A549 (cell line): ENCODE measurements at regions not wholly inside any gene's neighbourhood (a gene's known extent, or its start where the extent isn't known, plus 50 kb on each side); places are given as distances from the start of the nearest gene placed in this dataset.

Source experiments
- ATAC-seq, 2 experiments: fragments of 200-7000 bp in 1 of 2; fragments of >200 bp in 1 of 2; cut with Nextera tagmentation in 1 of 2; cut with Tn5 transposase in 1 of 2; 3 replicates each; pipeline versions ENCODE4 v1.8.0 to v1.9.1; 2018 to 2020; ENCODE audit warnings: mild to moderate bottlenecking in 1 of 2, moderate library complexity in 1 of 2
- CTCF ChIA-PET: fragments of 300-600 bp; sonication (Branson Sonifier 250); formaldehyde crosslinking; extraction: SDS; loops from one replicate; lab custom pipeline; 2021; ENCODE audit warnings: antibody characterized with exemption, inconsistent platforms; lab: Yijun Ruan, JAX
- POLR2A ChIA-PET: fragments of 350-600 bp; formaldehyde crosslinking; extraction: SDS; loops from one replicate; lab custom pipeline; 2021; ENCODE audit warnings: antibody characterized with exemption, inconsistent platforms; lab: Yijun Ruan, JAX
- DNase-seq, 2 experiments: peaks; one replicate each; pipeline versions ENCODE4 v3.0.0 to v3.0.0-alpha.2; 2011 to 2016; ENCODE audit warnings: low read depth in 1 of 2, low spot score in 1 of 2
- FAIRE-seq: peaks from 2 replicates; lab custom pipeline; 2011; peaks lifted over from hg19 to GRCh38; lab: Jason Lieb, UNC
- H3K27ac ChIP-seq, 2 experiments: fragments of >200 bp; sonication (Bioruptor Twin); formaldehyde crosslinking; 3 replicates each; pipeline ENCODE4 v1.5.1; 2016 to 2017
- H3K4me1 ChIP-seq: fragments of >200 bp; sonication (Bioruptor Twin); formaldehyde crosslinking; 3 replicates; pipeline ENCODE4 v1.6.1; 2016
- H3K4me2 ChIP-seq: fragments of >200 bp; sonication (Bioruptor Twin); formaldehyde crosslinking; 3 replicates; pipeline ENCODE4 v1.6.1; 2016
- H3K4me3 ChIP-seq: fragments of >200 bp; sonication (Bioruptor Twin); formaldehyde crosslinking; 3 replicates; pipeline ENCODE4 v1.5.1; 2016
- H3K9me3 ChIP-seq: fragments of >200 bp; sonication (Bioruptor Twin); formaldehyde crosslinking; 3 replicates; pipeline ENCODE4 v1.6.1; 2016
- ATOH8 ChIP-seq: fragments of 250-450 bp; sonication (Bioruptor Pico); IDR thresholded peaks from 2 replicates; pipeline ENCODE4 v1.5.0; 2020; ENCODE audit warnings: low read depth, mild to moderate bottlenecking, moderate library complexity
- BCL3 ChIP-seq: fragments of >200 bp; sonication (Bioruptor Twin); formaldehyde crosslinking; IDR thresholded peaks from 3 replicates; pipeline ENCODE4 v1.6.1; 2016
- CBX2 ChIP-seq: fragments of 200-600 bp; sonication (generic); IDR thresholded peaks from 2 replicates; pipeline ENCODE4 v1.6.1; 2016; ENCODE audit warnings: low read depth, mild to moderate bottlenecking, borderline replicate concordance
- CTCF ChIP-seq: fragments of >200 bp; sonication (Bioruptor Twin); formaldehyde crosslinking; IDR thresholded peaks from 3 replicates; pipeline ENCODE4 v1.5.1; 2016
- EHMT2 ChIP-seq: fragments of 200-600 bp; sonication (generic); IDR thresholded peaks from 2 replicates; pipeline ENCODE4 v1.6.1; 2016; ENCODE audit warnings: antibody characterized with exemption, low read depth, mild to moderate bottlenecking, moderate library complexity
- ELK1 ChIP-seq: fragments of 150-350 bp; IDR thresholded peaks from 2 replicates; pipeline ENCODE4 v1.6.1; 2014; ENCODE audit warnings: low read depth, mild to moderate bottlenecking, low read length
- ESRRA ChIP-seq: fragments of 150-350 bp; IDR thresholded peaks from 2 replicates; pipeline ENCODE4 v1.6.1; 2014; ENCODE audit warnings: mild to moderate bottlenecking, low read length, borderline replicate concordance
- FOSB ChIP-seq: fragments of 250-450 bp; sonication (Bioruptor Pico); IDR thresholded peaks from 2 replicates; pipeline ENCODE4 v1.5.0; 2020; ENCODE audit warnings: mild to moderate bottlenecking, moderate library complexity
- FOSL2 ChIP-seq, 2 experiments: fragments of 450-650 bp in 1 of 2; fragments of >200 bp in 1 of 2; sonication (Bioruptor Twin) in 1 of 2; formaldehyde crosslinking; IDR thresholded peaks; 2 replicates each; pipeline versions ENCODE4 v1.5.0 to v1.6.1; 2016 to 2020; ENCODE audit warnings: mild to moderate bottlenecking in 1 of 2, moderate library complexity in 1 of 2
- HDAC2 ChIP-seq: fragments of 200-600 bp; sonication (generic); IDR thresholded peaks from 2 replicates; pipeline ENCODE4 v1.6.1; 2016
- HEYL ChIP-seq: fragments of 250-450 bp; sonication (Bioruptor Pico); IDR thresholded peaks from 2 replicates; pipeline ENCODE4 v1.8.0; 2021; ENCODE audit warnings: mild to moderate bottlenecking, moderate library complexity
- HOXA7 ChIP-seq: fragments of 250-450 bp; sonication (Bioruptor Pico); IDR thresholded peaks from 2 replicates; pipeline ENCODE4 v1.5.0; 2020; ENCODE audit warnings: mild to moderate bottlenecking, moderate library complexity
- HOXB13 ChIP-seq: fragments of 250-450 bp; sonication (Bioruptor Pico); IDR thresholded peaks from 2 replicates; pipeline ENCODE4 v1.5.0; 2020; ENCODE audit warnings: low read depth, mild to moderate bottlenecking, moderate library complexity
- JUN ChIP-seq, 2 experiments: fragments of >200 bp; sonication (Bioruptor Twin); formaldehyde crosslinking; IDR thresholded peaks; 2 replicates in 1 of 2; 3 replicates in 1 of 2; pipeline ENCODE4 v1.6.1; 2016 to 2017
- KDM1A ChIP-seq: fragments of 200-600 bp; sonication (generic); IDR thresholded peaks from 2 replicates; pipeline ENCODE4 v1.6.1; 2016; ENCODE audit warnings: low read depth, mild to moderate bottlenecking
- KDM5A ChIP-seq: fragments of 200-600 bp; sonication (generic); IDR thresholded peaks from 2 replicates; pipeline ENCODE4 v1.6.1; 2016; ENCODE audit warnings: antibody characterized with exemption, mild to moderate bottlenecking
- MAFK ChIP-seq: fragments of 450-650 bp; IDR thresholded peaks from 2 replicates; pipeline ENCODE4 v1.6.1; 2014; ENCODE audit not compliant: partially characterized antibody
- NFE2L2 ChIP-seq: fragments of 150-350 bp; conservative IDR thresholded peaks from 2 replicates; pipeline ENCODE4 v1.6.1; 2014; ENCODE audit warnings: low read length
- NPAS2 ChIP-seq: fragments of 250-450 bp; sonication (Bioruptor Pico); IDR thresholded peaks from 2 replicates; pipeline ENCODE4 v1.8.0; 2022; ENCODE audit warnings: mild to moderate bottlenecking, moderate library complexity, borderline replicate concordance
- PBX3 ChIP-seq: IDR thresholded peaks from 2 replicates; pipeline ENCODE4 v1.6.1; 2012
- RNF2 ChIP-seq: fragments of 200-600 bp; sonication (generic); IDR thresholded peaks from 2 replicates; pipeline ENCODE4 v1.6.1; 2016; ENCODE audit warnings: low read depth, mild to moderate bottlenecking, antibody characterized with exemption, moderate library complexity, borderline replicate concordance
- SMC3 ChIP-seq: fragments of >200 bp; sonication (Bioruptor Twin); formaldehyde crosslinking; IDR thresholded peaks from 3 replicates; pipeline ENCODE4 v1.6.1; 2018; ENCODE audit warnings: inconsistent platforms
- TFCP2L1 ChIP-seq: fragments of 250-450 bp; sonication (Bioruptor Pico); IDR thresholded peaks from 2 replicates; pipeline ENCODE4 v1.5.0; 2021; ENCODE audit warnings: mild to moderate bottlenecking
- TP53 ChIP-seq: fragments of 250-450 bp; sonication (Bioruptor Pico); IDR thresholded peaks from 2 replicates; pipeline ENCODE4 v1.5.0; 2021; ENCODE audit warnings: mild to moderate bottlenecking, moderate library complexity
- ZSCAN20 ChIP-seq: fragments of 250-450 bp; sonication (Bioruptor Pico); IDR thresholded peaks from 2 replicates; pipeline ENCODE4 v1.8.0; 2022; ENCODE audit warnings: mild to moderate bottlenecking, moderate library complexity
- WGBS: methylation state at CpG from one replicate; pipeline ENCODE4 v1.1.6; 2017; ENCODE audit errors: missing lambda C conversion rate; 5-methylcytosine and 5-hydroxymethylcytosine counted together

GRCh38 chr9:80841888-80842287, 847.5 kb downstream of the TLE1 start:
- no peaks in the 10 kb centered on the region for H3K4me1 ChIP-seq
- TF ChIP-seq HEYL (CRISPR knock-in tag) (no peak), MAFK (no peak), HDAC2 (no peak), ELK1 (no peak), NFE2L2 (no peak), CTCF (no peak), ATOH8 (CRISPR knock-in tag) (no peak), BCL3 (no peak), HOXA7 (CRISPR knock-in tag) (no peak)
- POLR2A ChIA-PET = no interaction called here
- no peak overlapping the region for H3K4me3 ChIP-seq
- WGBS = 50% methylated on average over 3 of the region's 3 CpGs
- no peak for ATAC-seq
- H3K27ac ChIP-seq = no peak overlapping the region
- CTCF ChIA-PET = no interaction called here
- FAIRE-seq = no peak
- H3K9me3 ChIP-seq = 0 out of 3 replicates have a peak, but pooled peaks cover 3% of the 10 kb centered on the region
- DNase-seq = no peak
- no peak overlapping the region for H3K4me2 ChIP-seq

- Histone ChIP-seq H3K9me3 (0 out of 3 replicates have a peak, but pooled peaks cover 3% of the 10 kb centered on the region), H3K27ac (no peak overlapping the region), H3K4me2 (no peak overlapping the region), H3K4me3 (no peak overlapping the region), H3K4me1 (no peaks in the 10 kb centered on the region)
- POLR2A ChIA-PET = no interaction called here
- DNase-seq (no peak), FAIRE-seq (no peak), ATAC-seq (no peak)
- 25% methylated on average over 6 of the region's 6 CpGs for WGBS
- CTCF ChIA-PET = no interaction called here
- no peak for TF ChIP-seq FOSB (CRISPR knock-in tag)
- TF ChIP-seq ZSCAN20 = no peak
- no peak for TF ChIP-seq RNF2
- no peak for TF ChIP-seq CBX2
- TF ChIP-seq HOXB13 (CRISPR knock-in tag) = no peak
- no peak for TF ChIP-seq HEYL (CRISPR knock-in tag)
- no peak for TF ChIP-seq PBX3
- TF ChIP-seq KDM5A = no peak
- no peak for TF ChIP-seq SMC3
- no peak for TF ChIP-seq JUN (IDR thresholded peaks at IDR 0.05)
- no peak for TF ChIP-seq HDAC2
- TF ChIP-seq FOSL2 (IDR thresholded peaks at IDR 0.05) = no peak
- no peak for TF ChIP-seq FOSL2 (CRISPR knock-in tag; IDR thresholded peaks at IDR 0.05)
- no peak for TF ChIP-seq EHMT2
- TF ChIP-seq TP53 (CRISPR knock-in tag) = no peak
- no peak for TF ChIP-seq NPAS2 (CRISPR knock-in tag)
- TF ChIP-seq HOXA7 (CRISPR knock-in tag) = no peak
- TF ChIP-seq KDM1A = no peak
- TF ChIP-seq TFCP2L1 (CRISPR knock-in tag) = no peak
- TF ChIP-seq ESRRA = no peak
Observed at GRCh38 chr9:80839821-80840675, 849.3 kb downstream of the TLE1 start.
